Mesenchymal stem cell (in vitro differentiated cells and primary cell): ENCODE measurements at regions not wholly inside any gene's neighbourhood (a gene's known extent, or its start where the extent isn't known, plus 50 kb on each side); places are given as distances from the start of the nearest gene placed in this dataset.

Source experiments
- DNase-seq: peaks from one replicate; pipeline ENCODE4 v3.0.0-alpha.2; 2013
- H2AFZ ChIP-seq: one replicate; pipeline ENCODE4 v1.6.1; 2013; ENCODE audit warnings: low read depth, mild to moderate bottlenecking, control low read depth, inconsistent platforms, low read length, moderate library complexity
- H2AK5ac ChIP-seq: 2 replicates; pipeline ENCODE4 v1.6.1; 2013; ENCODE audit warnings: low read length, moderate library complexity, mild to moderate bottlenecking, inconsistent platforms; ENCODE audit not compliant: severe bottlenecking
- H2BK120ac ChIP-seq: one replicate; pipeline ENCODE4 v1.6.1; 2013; ENCODE audit warnings: low read depth, mild to moderate bottlenecking, inconsistent platforms, low read length, moderate library complexity
- H2BK12ac ChIP-seq, 2 experiments: one replicate each; pipeline ENCODE4 v1.6.1; 2013; ENCODE audit warnings: inconsistent platforms in 2 of 2, low read length in 2 of 2, mild to moderate bottlenecking in 2 of 2, moderate library complexity in 2 of 2, control low read depth in 1 of 2
- H2BK15ac ChIP-seq: one replicate; pipeline ENCODE4 v1.6.1; 2013; ENCODE audit warnings: mild to moderate bottlenecking, low read depth, inconsistent platforms; ENCODE audit not compliant: poor library complexity, severe bottlenecking
- H2BK5ac ChIP-seq: 2 replicates; pipeline ENCODE4 v1.6.1; 2013; ENCODE audit warnings: low read depth, mild to moderate bottlenecking, low read length, control low read depth, inconsistent platforms; ENCODE audit not compliant: poor library complexity, severe bottlenecking
- H3K14ac ChIP-seq, 2 experiments: one replicate each; pipeline ENCODE4 v1.6.1; 2013; ENCODE audit warnings: inconsistent platforms in 2 of 2, low read length in 2 of 2, control low read depth in 1 of 2, mild to moderate bottlenecking in 1 of 2, moderate library complexity in 1 of 2
- H3K18ac ChIP-seq, 2 experiments: one replicate each; pipeline ENCODE4 v1.6.1; 2013; ENCODE audit warnings: inconsistent platforms in 2 of 2, low read length in 2 of 2, control low read depth in 1 of 2, low read depth in 1 of 2, mild to moderate bottlenecking in 1 of 2
- H3K23ac ChIP-seq, 2 experiments: one replicate each; pipeline ENCODE4 v1.6.1; 2013; ENCODE audit warnings: inconsistent platforms in 2 of 2, low read length in 2 of 2, mild to moderate bottlenecking in 2 of 2, moderate library complexity in 2 of 2, control low read depth in 1 of 2
- H3K27ac ChIP-seq: 2 replicates; pipeline ENCODE4 v1.5.1; 2013; ENCODE audit warnings: mild to moderate bottlenecking, moderate library complexity, low read length, control low read depth, inconsistent platforms; ENCODE audit not compliant: poor library complexity, severe bottlenecking
- H3K27me3 ChIP-seq, 2 experiments: 2 replicates each; pipeline versions ENCODE4 v1.6.1 to v1.7.0; 2013; ENCODE audit warnings: low read length in 2 of 2, mild to moderate bottlenecking in 2 of 2, moderate library complexity in 2 of 2, control low read depth in 1 of 2, inconsistent platforms in 1 of 2; ENCODE audit not compliant: control insufficient read depth in 1 of 2, insufficient read depth in 1 of 2
- H3K36me3 ChIP-seq, 2 experiments: 2 replicates each; pipeline versions ENCODE4 v1.6.1 to v1.7.0; 2013; ENCODE audit warnings: low read length in 2 of 2, control low read depth in 1 of 2, inconsistent platforms in 1 of 2, low read depth in 1 of 2, mild to moderate bottlenecking in 1 of 2; ENCODE audit not compliant: insufficient read depth in 2 of 2, control insufficient read depth in 1 of 2
- H3K4ac ChIP-seq, 2 experiments: one replicate each; pipeline ENCODE4 v1.6.1; 2013; ENCODE audit warnings: inconsistent platforms in 2 of 2, low read length in 2 of 2, mild to moderate bottlenecking in 2 of 2, moderate library complexity in 2 of 2, control low read depth in 1 of 2, low read depth in 1 of 2
- H3K4me1 ChIP-seq: 2 replicates; pipeline ENCODE4 v1.6.1; 2013; ENCODE audit warnings: low read depth, low read length, control low read depth; ENCODE audit not compliant: control insufficient read depth, insufficient read depth
- H3K4me2 ChIP-seq: 2 replicates; pipeline ENCODE4 v1.6.1; 2013; ENCODE audit warnings: low read length, mild to moderate bottlenecking, inconsistent platforms; ENCODE audit not compliant: poor library complexity, severe bottlenecking
- H3K4me3 ChIP-seq, 2 experiments: 2 replicates each; pipeline versions ENCODE4 v1.5.1 to v1.7.0; 2013; ENCODE audit warnings: low read length in 2 of 2, mild to moderate bottlenecking in 2 of 2, control low read depth in 1 of 2, low read depth in 1 of 2; ENCODE audit not compliant: insufficient read depth in 1 of 2
- H3K79me1 ChIP-seq: replicated peaks from 2 replicates; pipeline ENCODE4 v1.6.1; 2013; ENCODE audit warnings: mild to moderate bottlenecking, control low read depth, low read length, inconsistent platforms; ENCODE audit not compliant: poor library complexity, severe bottlenecking
- H3K9ac ChIP-seq: 2 replicates; pipeline ENCODE4 v1.7.0; 2013; ENCODE audit warnings: mild to moderate bottlenecking, low read length, moderate library complexity
- H3K9me3 ChIP-seq: 2 replicates; pipeline ENCODE4 v1.7.0; 2013; ENCODE audit warnings: mild to moderate bottlenecking, low read length; ENCODE audit not compliant: control insufficient read depth
- H4K8ac ChIP-seq: one replicate; pipeline ENCODE4 v1.6.1; 2013; ENCODE audit warnings: inconsistent platforms, mild to moderate bottlenecking, low read length, moderate library complexity
- H4K91ac ChIP-seq: one replicate; pipeline ENCODE4 v1.6.1; 2013; ENCODE audit warnings: mild to moderate bottlenecking, low read length, inconsistent platforms
- WGBS: methylation state at CpG from one replicate; pipeline ENCODE4 v1.1.7; 2013; ENCODE audit warnings: mixed read lengths; 5-methylcytosine and 5-hydroxymethylcytosine counted together

- H3K4me2 ChIP-seq = no peak overlapping the region
- no peak overlapping the region for H3K23ac ChIP-seq
- H2BK5ac ChIP-seq = no peak overlapping the region
- no peaks in the 10 kb centered on the region for H3K36me3 ChIP-seq
- H3K4me1 ChIP-seq = peaks cover 3% of the 10 kb centered on the region
- peak overlapping the region; percentile 82 for H3K27ac ChIP-seq
- H3K9me3 ChIP-seq = no peaks in the 10 kb centered on the region
- no peak overlapping the region for H2AK5ac ChIP-seq
- peak overlapping the region; percentile 49 for H3K9ac ChIP-seq
- H3K18ac ChIP-seq = peak overlapping the region in 1 of 2 experiments; percentile 86
- H2BK120ac ChIP-seq = no peak overlapping the region
- H2AFZ ChIP-seq = no peak overlapping the region
- no peak overlapping the region for H3K14ac ChIP-seq
- no peaks in the 10 kb centered on the region for H3K27me3 ChIP-seq
- no peak overlapping the region for H2BK15ac ChIP-seq
- no peak overlapping the region for H4K8ac ChIP-seq
- no peak overlapping the region for H4K91ac ChIP-seq
- no peak overlapping the region for H3K4ac ChIP-seq
- peak; percentile 74 for DNase-seq
- no peaks in the 10 kb centered on the region for H3K79me1 ChIP-seq
- H3K4me3 ChIP-seq = no peak overlapping the region
- peak overlapping the region in 1 of 2 experiments; percentile 39 for H2BK12ac ChIP-seq
These were observed 627.5 kb downstream of the COL12A1 start for GRCh38 chr6:74578339-74578738.

GRCh38 chr6:74577619-74578018 is 628.2 kb downstream of the COL12A1 start:
- H3K4me2 ChIP-seq = no peak overlapping the region
- H2BK5ac ChIP-seq = no peak overlapping the region
- no peak overlapping the region for H2BK15ac ChIP-seq
- H2BK120ac ChIP-seq = peak overlapping the region; percentile 79
- peak overlapping the region; percentile 18 to 83 for H3K18ac ChIP-seq
- peak overlapping the region; percentile 72 for H3K27ac ChIP-seq
- H3K9ac ChIP-seq = peak overlapping the region; percentile 49
- H2AK5ac ChIP-seq = peak overlapping the region; percentile 78
- H3K79me1 ChIP-seq = no peaks in the 10 kb centered on the region
- H4K91ac ChIP-seq = peak overlapping the region; percentile 75
- H3K14ac ChIP-seq = no peak overlapping the region
- peaks cover 3% of the 10 kb centered on the region for H3K4me1 ChIP-seq
- peak overlapping the region; percentile 94 to 95 for H2BK12ac ChIP-seq
- H3K27me3 ChIP-seq = no peaks in the 10 kb centered on the region
- no peaks in the 10 kb centered on the region for H3K9me3 ChIP-seq
- H3K4ac ChIP-seq = peak overlapping the region in 1 of 2 experiments; percentile 71
- no peak overlapping the region for H2AFZ ChIP-seq
- DNase-seq = no peak
- H3K4me3 ChIP-seq = no peak overlapping the region
- peak overlapping the region; percentile 49 for H4K8ac ChIP-seq
- H3K36me3 ChIP-seq = no peaks in the 10 kb centered on the region
- H3K23ac ChIP-seq = no peak overlapping the region

GRCh38 chr6:74574794-74575193 is 631.1 kb downstream of the COL12A1 start:
- Histone ChIP-seq H4K91ac (no peak overlapping the region), H3K4me1 (peaks cover 3% of the 10 kb centered on the region), H3K27ac (no peak overlapping the region), H2BK5ac (no peak overlapping the region), H3K14ac (no peak overlapping the region), H2BK15ac (no peak overlapping the region), H3K36me3 (no peaks in the 10 kb centered on the region), H2AFZ (no peak overlapping the region), H3K23ac (no peak overlapping the region), H4K8ac (no peak overlapping the region), H3K4me2 (no peak overlapping the region), H2AK5ac (no peak overlapping the region), H3K4me3 (no peak overlapping the region), H3K4ac (no peak overlapping the region), H3K27me3 (no peaks in the 10 kb centered on the region), H3K9ac (no peak overlapping the region), H3K18ac (no peak overlapping the region), H2BK12ac (no peak overlapping the region), H3K79me1 (no peaks in the 10 kb centered on the region), H3K9me3 (no peaks in the 10 kb centered on the region), H2BK120ac (no peak overlapping the region)
- peak; percentile 36 for DNase-seq
- WGBS = 38% methylated on average over 2 of the region's 5 CpGs

- Histone ChIP-seq H4K8ac (peak overlapping the region; percentile 75), H3K23ac (no peak overlapping the region), H2AFZ (no peak overlapping the region), H2AK5ac (no peak overlapping the region), H2BK120ac (no peak overlapping the region), H3K27me3 (no peaks in the 10 kb centered on the region), H2BK12ac (no peak overlapping the region), H3K4me2 (no peak overlapping the region), H3K79me1 (no peaks in the 10 kb centered on the region), H3K27ac (no peak overlapping the region), H3K4me1 (peaks cover 3% of the 10 kb centered on the region), H2BK5ac (no peak overlapping the region), H3K36me3 (no peaks in the 10 kb centered on the region), H3K4me3 (no peak overlapping the region), H3K18ac (no peak overlapping the region), H2BK15ac (no peak overlapping the region), H3K9ac (no peak overlapping the region), H3K4ac (no peak overlapping the region), H3K9me3 (no peaks in the 10 kb centered on the region), H4K91ac (no peak overlapping the region), H3K14ac (no peak overlapping the region)
- 84% methylated on average over 6 of the region's 6 CpGs for WGBS
- DNase-seq = no peak
These were observed 632.2 kb downstream of the COL12A1 start for GRCh38 chr6:74573613-74574012.
